Pancreas (tissue), 10 donors: ENCODE measurements at regions not wholly inside any gene's neighbourhood (a gene's known extent, or its start where the extent isn't known, plus 50 kb on each side); places are given as distances from the start of the nearest gene placed in this dataset.

Source experiments
- ATAC-seq, 4 donors: fragments of 200-7000 bp; cut with Tn5 transposase; one replicate each; pipeline versions ENCODE4 v1.8.0 to v1.9.1; 2020; ENCODE audit warnings: mild to moderate bottlenecking in 4 of 4, moderate library complexity in 4 of 4
- DNase-seq, 6 donors: peaks; one replicate each; pipeline ENCODE4 v3.0.0-alpha.2; 2020
- FAIRE-seq: peaks from 2 replicates; lab custom pipeline; 2012; peaks lifted over from hg19 to GRCh38; lab: Jason Lieb, UNC
- H3K27ac ChIP-seq, 4 donors: fragments of 200-600 bp; sonication (generic); 1 replicate in 3 of 4; 2 replicates in 1 of 4; pipeline versions ENCODE4 v1.5.0 to v1.8.0; 2020
- H3K27me3 ChIP-seq, 4 donors: fragments of 200-600 bp; one replicate each; pipeline ENCODE4 v1.8.0; 2021
- H3K36me3 ChIP-seq, 3 donors: fragments of 200-600 bp; sonication (generic) in 1 of 3; one replicate each; pipeline versions ENCODE4 v1.5.0 to v1.8.0; 2020 to 2021
- H3K4me1 ChIP-seq, 3 donors: fragments of 200-600 bp; one replicate each; pipeline ENCODE4 v1.8.0; 2021
- H3K4me3 ChIP-seq, 4 donors: fragments of 200-600 bp; sonication (generic) in 2 of 4; one replicate each; pipeline versions ENCODE4 v1.5.0 to v1.8.0; 2020 to 2021
- H3K9me3 ChIP-seq, 4 donors: fragments of 200-600 bp; one replicate each; pipeline ENCODE4 v1.8.0; 2021
- WGBS, 2 donors: extraction: QIAGEN DNeasy Blood & Tissue Kit; methylation state at CpG; one replicate each; pipeline ENCODE4 v1.1.7; 2013; 5-methylcytosine and 5-hydroxymethylcytosine counted together
- intact Hi-C, 3 donors: fragments of 100-400 bp; cut with DNase I; formaldehyde crosslinking; loops; one replicate each; pipeline versions ENCODE4 v1.11.1 to v1.14.2; 2022
- TF ChIP-seq, protein P1 (sequence below), 4 donors: fragments of 200-600 bp; sonication (generic) in 3 of 4; IDR thresholded peaks; one replicate each; pipeline versions ENCODE4 v1.5.0 to v1.8.0; 2021; ENCODE audit warnings: antibody characterized with exemption in 4 of 4
- donor health status: healthy with polysubstance abuse.
- donor health status: DM: no; HTN: no; CAD: no; lungs with moderate emphysema.
- donor health status: DM: no; HTN: no; CAD: no.
- donor health status: control.
- donor health status: control.
- donor health status: Bipolar disorder and iron deficiency.
- donor health status: DM: yes; HTN: yes; CAD: no.
- donor health status: DM: no; HTN: no; CAD: no.
- donor health status: DM: no; HTN: no; CAD: no.
- donor health status: DM: yes; HTN: yes; CAD: no.

DNA sequence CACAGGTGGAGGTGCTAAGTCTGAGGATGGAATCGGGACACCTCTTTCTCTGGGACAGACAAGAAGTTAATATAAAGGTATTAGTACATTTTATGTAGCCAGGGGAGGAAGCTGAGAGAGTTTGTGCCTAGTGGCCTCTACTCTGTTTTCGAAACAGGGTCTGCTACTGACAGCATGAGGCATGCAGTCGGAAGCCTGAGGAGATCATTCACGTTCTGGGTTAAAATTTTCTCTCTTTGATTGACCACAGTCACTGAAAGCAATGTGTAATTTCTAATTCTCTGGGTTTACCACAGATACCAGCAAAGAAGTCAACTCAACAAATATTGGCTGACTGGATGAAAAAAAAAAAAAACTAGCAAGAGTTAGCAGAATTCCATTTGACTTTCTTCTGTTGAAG, 53.3 kb upstream of the KCTD7 start:
- TF ChIP-seq, protein P1, sequence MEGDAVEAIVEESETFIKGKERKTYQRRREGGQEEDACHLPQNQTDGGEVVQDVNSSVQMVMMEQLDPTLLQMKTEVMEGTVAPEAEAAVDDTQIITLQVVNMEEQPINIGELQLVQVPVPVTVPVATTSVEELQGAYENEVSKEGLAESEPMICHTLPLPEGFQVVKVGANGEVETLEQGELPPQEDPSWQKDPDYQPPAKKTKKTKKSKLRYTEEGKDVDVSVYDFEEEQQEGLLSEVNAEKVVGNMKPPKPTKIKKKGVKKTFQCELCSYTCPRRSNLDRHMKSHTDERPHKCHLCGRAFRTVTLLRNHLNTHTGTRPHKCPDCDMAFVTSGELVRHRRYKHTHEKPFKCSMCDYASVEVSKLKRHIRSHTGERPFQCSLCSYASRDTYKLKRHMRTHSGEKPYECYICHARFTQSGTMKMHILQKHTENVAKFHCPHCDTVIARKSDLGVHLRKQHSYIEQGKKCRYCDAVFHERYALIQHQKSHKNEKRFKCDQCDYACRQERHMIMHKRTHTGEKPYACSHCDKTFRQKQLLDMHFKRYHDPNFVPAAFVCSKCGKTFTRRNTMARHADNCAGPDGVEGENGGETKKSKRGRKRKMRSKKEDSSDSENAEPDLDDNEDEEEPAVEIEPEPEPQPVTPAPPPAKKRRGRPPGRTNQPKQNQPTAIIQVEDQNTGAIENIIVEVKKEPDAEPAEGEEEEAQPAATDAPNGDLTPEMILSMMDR (IDR thresholded peaks at IDR 0.05), result no peak
- Histone ChIP-seq H3K27ac (no peak overlapping the region), H3K27me3 (no peaks in the 10 kb centered on the region), H3K36me3 (peaks cover 0 to 6% (median 0%) of the 10 kb centered on the region in 3 donors), H3K4me3 (no peak overlapping the region), H3K9me3 (no peaks in the 10 kb centered on the region), H3K4me1 (no peaks in the 10 kb centered on the region)
- ATAC-seq (no peak), DNase-seq (no peak), FAIRE-seq (no peak)
- intact Hi-C loops, result no loop called here
- WGBS, 2 donors, result 91 to 95% methylated on average over 4 of the region's 4 CpGs

DNA sequence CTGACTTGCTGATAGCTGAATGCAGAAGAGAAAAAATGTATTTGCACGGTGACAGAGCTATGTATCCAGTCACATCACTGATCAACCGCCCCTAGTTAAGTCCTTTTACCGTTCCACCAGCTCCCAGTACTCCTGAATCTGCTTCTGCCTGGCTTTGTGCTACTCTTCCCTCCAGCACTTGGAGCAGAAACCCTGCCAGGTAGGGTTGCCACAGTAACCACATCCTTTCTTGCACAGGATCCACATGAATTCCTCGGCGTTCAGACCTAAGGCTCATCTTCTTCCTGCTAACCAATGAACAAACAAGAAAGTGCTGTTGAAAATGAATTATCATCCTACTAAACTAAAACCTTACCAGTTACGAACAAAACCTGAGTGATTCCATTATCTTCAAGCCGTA, 52.0 kb upstream of the KCTD7 start:
- Histone ChIP-seq H3K36me3 (peaks cover 0 to 6% (median 0%) of the 10 kb centered on the region in 3 donors), H3K4me3 (no peak overlapping the region), H3K27ac (no peak overlapping the region), H3K27me3 (no peaks in the 10 kb centered on the region), H3K9me3 (no peaks in the 10 kb centered on the region), H3K4me1 (no peaks in the 10 kb centered on the region)
- intact Hi-C loops, result no loop called here
- WGBS, 2 donors, result 80 to 82% methylated on average over 7 of the region's 7 CpGs
- TF ChIP-seq, protein P1 (IDR thresholded peaks at IDR 0.05), result no peak
- no peak for DNase-seq
- no peak for FAIRE-seq
- ATAC-seq, result no peak
